HepG2 (cell line): ENCODE measurements at regions not wholly inside any gene's neighbourhood (a gene's known extent, or its start where the extent isn't known, plus 50 kb on each side); places are given as distances from the start of the nearest gene placed in this dataset.

ENCODE experiments used
- ATAC-seq: fragments of 200-7000 bp; cut with Tn5 transposase; 3 replicates; pipeline ENCODE4 v1.9.1; 2020; ENCODE audit warnings: mild to moderate bottlenecking, moderate library complexity
- BruUV-seq: library from RNA; stranded (reverse); fragments of 400-500 nt; replicated peaks from 2 replicates; lab custom pipeline; 2021; lab: Mats Ljungman, UMichigan
- CTCF ChIA-PET: fragments of 300-600 bp; formaldehyde crosslinking; extraction: SDS; loops from one replicate; lab custom pipeline; 2021; ENCODE audit warnings: low total read pairs, inconsistent platforms, low intra/inter-chr PET ratio; lab: Yijun Ruan, JAX
- POLR2A ChIA-PET: fragments of 350-600 bp; sonication (Branson Sonifier 250); formaldehyde crosslinking; loops from one replicate; lab custom pipeline; 2020; ENCODE audit warnings: antibody characterized with exemption, inconsistent platforms; lab: Yijun Ruan, JAX
- DNase-seq: peaks from one replicate; pipeline ENCODE4 v3.0.0-alpha.2; 2015; ENCODE audit warnings: low spot score
- FAIRE-seq: peaks from 3 replicates; lab custom pipeline; 2011; peaks lifted over from hg19 to GRCh38; lab: Jason Lieb, UNC
- H2AFZ ChIP-seq: one replicate; pipeline ENCODE4 v1.6.1; 2011; ENCODE audit warnings: low read length, inconsistent platforms
- H3K27ac ChIP-seq: fragments of 300-600 bp; 3 replicates; pipeline ENCODE4 v1.8.0; 2011; ENCODE audit warnings: mixed run types, mild to moderate bottlenecking, mixed read lengths, low read length, inconsistent platforms; ENCODE audit not compliant: insufficient read depth; ENCODE audit errors: extremely low read length
- H3K27me3 ChIP-seq, 2 experiments: fragments of 200-600 bp in 1 of 2; 2 replicates in 1 of 2; 3 replicates in 1 of 2; pipeline versions ENCODE4 v1.6.0 to v1.8.0; 2011; ENCODE audit warnings: low read length in 2 of 2, mild to moderate bottlenecking in 2 of 2, moderate library complexity in 2 of 2, inconsistent platforms in 1 of 2; ENCODE audit not compliant: insufficient read depth in 2 of 2, control insufficient read depth in 1 of 2
- H3K36me3 ChIP-seq, 2 experiments: fragments of 200-600 bp in 1 of 2; replicated peaks in 1 of 2; 2 replicates in 1 of 2; 3 replicates in 1 of 2; pipeline versions ENCODE4 v1.5.1 to v1.8.0; 2011; ENCODE audit warnings: low read length in 2 of 2, inconsistent platforms in 1 of 2; ENCODE audit not compliant: insufficient read depth in 2 of 2, control insufficient read depth in 1 of 2
- H3K4me1 ChIP-seq: 2 replicates; pipeline ENCODE4 v1.5.1; 2012; ENCODE audit warnings: low read length, inconsistent platforms; ENCODE audit not compliant: insufficient read depth
- H3K4me2 ChIP-seq: 2 replicates; pipeline ENCODE4 v1.6.0; 2011; ENCODE audit warnings: low read depth, low read length, inconsistent platforms
- H3K4me3 ChIP-seq, 3 experiments: fragments of 200-600 bp in 1 of 3; sonication (generic), shearing (Covaris generic) in 1 of 3; replicated peaks in 1 of 3; 2 replicates each; pipeline ENCODE4 v1.5.1; 2011 to 2016; ENCODE audit warnings: low read length in 3 of 3, inconsistent platforms in 2 of 3, low read depth in 2 of 3, mild to moderate bottlenecking in 2 of 3, control low read depth in 1 of 3, mixed read lengths in 1 of 3; ENCODE audit not compliant: insufficient read depth in 1 of 3
- H3K79me2 ChIP-seq: one replicate; pipeline ENCODE4 v1.6.1; 2011; ENCODE audit warnings: low read length, inconsistent platforms; ENCODE audit not compliant: insufficient read depth
- H3K9ac ChIP-seq: 2 replicates; pipeline ENCODE4 v1.6.0; 2011; ENCODE audit warnings: mild to moderate bottlenecking, low read depth, low read length, inconsistent platforms; ENCODE audit not compliant: insufficient read depth
- H3K9me3 ChIP-seq: 2 replicates; pipeline ENCODE4 v1.5.1; 2012; ENCODE audit warnings: mild to moderate bottlenecking, low read length
- H4K20me1 ChIP-seq: 2 replicates; pipeline ENCODE4 v1.6.0; 2011; ENCODE audit warnings: inconsistent platforms, mild to moderate bottlenecking, low read length, moderate library complexity; ENCODE audit not compliant: insufficient read depth
- FOXJ3 ChIP-seq: sonication (generic); formaldehyde crosslinking; IDR thresholded peaks from 2 replicates; pipeline ENCODE4 v1.4.0; 2020; ENCODE audit warnings: missing genetic modification reagents, mild to moderate bottlenecking, borderline replicate concordance
- GTF2F1 ChIP-seq: fragments of 150-350 bp; IDR thresholded peaks from 2 replicates; pipeline ENCODE4 v1.6.1; 2014; ENCODE audit warnings: low read length
- HOXD1 ChIP-seq: sonication (generic); formaldehyde crosslinking; IDR thresholded peaks from 2 replicates; pipeline ENCODE4 v1.5.0; 2020; ENCODE audit warnings: missing genetic modification reagents
- PRDM15 ChIP-seq: sonication (generic); formaldehyde crosslinking; IDR thresholded peaks from 2 replicates; pipeline ENCODE4 v1.4.0; 2020; ENCODE audit warnings: missing genetic modification reagents
- RFXAP ChIP-seq: sonication (generic); formaldehyde crosslinking; IDR thresholded peaks from 2 replicates; pipeline ENCODE4 v1.4.0; 2020; ENCODE audit warnings: missing genetic modification reagents, borderline replicate concordance
- UBTF ChIP-seq: sonication (generic); formaldehyde crosslinking; IDR thresholded peaks from 2 replicates; pipeline ENCODE4 v1.4.0; 2020; ENCODE audit warnings: mild to moderate bottlenecking, missing genetic modification reagents
- XBP1 ChIP-seq: sonication (generic); formaldehyde crosslinking; IDR thresholded peaks from 2 replicates; pipeline ENCODE4 v1.5.0; 2020; ENCODE audit warnings: missing genetic modification reagents
- ZNF383 ChIP-seq: sonication (generic); formaldehyde crosslinking; IDR thresholded peaks from 2 replicates; pipeline ENCODE4 v1.4.0; 2020; ENCODE audit warnings: missing genetic modification reagents, mild to moderate bottlenecking, borderline replicate concordance
- WGBS: methylation state at CpG from one replicate; pipeline ENCODE4 v1.1.6; 2017; ENCODE audit warnings: low lambda C conversion rate; 5-methylcytosine and 5-hydroxymethylcytosine counted together
- in situ Hi-C: cut with HindIII; loops from 2 replicates; pipeline ENCODE4 v1.10.0; 2017; ENCODE audit warnings: low pct_unique_long_range_greater_than_20kb; ENCODE audit not compliant: extremely low pct_ligation_motif_present
- intact Hi-C: fragments of 100-400 bp; cut with micrococcal nuclease; formaldehyde crosslinking; loops from one replicate; pipeline ENCODE4 v1.10.0; 2022; ENCODE audit not compliant: unreplicated experiment
- TF ChIP-seq, protein P1 (sequence below): sonication (generic); formaldehyde crosslinking; IDR thresholded peaks from 2 replicates; pipeline ENCODE4 v1.9.0; 2021; ENCODE audit warnings: missing genetic modification reagents, mild to moderate bottlenecking, borderline replicate concordance
- TF ChIP-seq, protein P2 (sequence below): sonication (generic); formaldehyde crosslinking; IDR thresholded peaks from 2 replicates; pipeline ENCODE4 v1.5.1; 2020; ENCODE audit warnings: mild to moderate bottlenecking, moderate library complexity, missing genetic modification reagents
- TF ChIP-seq, protein P3 (sequence below): sonication (generic); formaldehyde crosslinking; conservative IDR thresholded peaks from 2 replicates; pipeline ENCODE4 v1.4.0; 2020; ENCODE audit warnings: missing genetic modification reagents

GRCh38 chr10:78181381-78182055, 147.9 kb downstream of the RPS24 start:
- H3K79me2 ChIP-seq: no peaks in the 10 kb centered on the region
- in situ Hi-C loops: no loop called here
- H3K27me3 ChIP-seq: peaks cover 0 to 34% of the 10 kb centered on the region in 2 experiments; a peak in 4 of 5 replicates
- ChIA-PET CTCF (no interaction called here), POLR2A (no interaction called here)
- BruUV-seq: no TSS peak
- H3K4me3 ChIP-seq: no peak overlapping the region
- WGBS: 9% methylated on average over 5 of the region's 6 CpGs
- no peaks in the 10 kb centered on the region for H3K36me3 ChIP-seq
- peaks cover 3% of the 10 kb centered on the region for H3K4me1 ChIP-seq
- intact Hi-C loops: no loop called here
- no peak overlapping the region for H3K4me2 ChIP-seq
- no peak overlapping the region for H3K9ac ChIP-seq
- H3K27ac ChIP-seq: no peak overlapping the region
- H4K20me1 ChIP-seq: no peaks in the 10 kb centered on the region
- no peaks in the 10 kb centered on the region for H3K9me3 ChIP-seq
- no peak overlapping the region for H2AFZ ChIP-seq
- FAIRE-seq: no peak
- no peak for DNase-seq
- ATAC-seq: no peak
- TF ChIP-seq PRDM15 (CRISPR knock-in tag) (no peak), ZNF383 (no peak), HOXD1 (CRISPR knock-in tag) (no peak), GTF2F1 (no peak), RFXAP (CRISPR knock-in tag) (no peak), UBTF (no peak), FOXJ3 (CRISPR knock-in tag) (no peak), XBP1 (no peak)
- TF ChIP-seq, protein P1, sequence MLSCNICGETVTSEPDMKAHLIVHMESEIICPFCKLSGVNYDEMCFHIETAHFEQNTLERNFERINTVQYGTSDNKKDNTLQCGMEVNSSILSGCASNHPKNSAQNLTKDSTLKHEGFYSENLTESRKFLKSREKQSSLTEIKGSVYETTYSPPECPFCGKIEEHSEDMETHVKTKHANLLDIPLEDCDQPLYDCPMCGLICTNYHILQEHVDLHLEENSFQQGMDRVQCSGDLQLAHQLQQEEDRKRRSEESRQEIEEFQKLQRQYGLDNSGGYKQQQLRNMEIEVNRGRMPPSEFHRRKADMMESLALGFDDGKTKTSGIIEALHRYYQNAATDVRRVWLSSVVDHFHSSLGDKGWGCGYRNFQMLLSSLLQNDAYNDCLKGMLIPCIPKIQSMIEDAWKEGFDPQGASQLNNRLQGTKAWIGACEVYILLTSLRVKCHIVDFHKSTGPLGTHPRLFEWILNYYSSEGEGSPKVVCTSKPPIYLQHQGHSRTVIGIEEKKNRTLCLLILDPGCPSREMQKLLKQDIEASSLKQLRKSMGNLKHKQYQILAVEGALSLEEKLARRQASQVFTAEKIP (CRISPR knock-in tag): no peak
- TF ChIP-seq, protein P2, sequence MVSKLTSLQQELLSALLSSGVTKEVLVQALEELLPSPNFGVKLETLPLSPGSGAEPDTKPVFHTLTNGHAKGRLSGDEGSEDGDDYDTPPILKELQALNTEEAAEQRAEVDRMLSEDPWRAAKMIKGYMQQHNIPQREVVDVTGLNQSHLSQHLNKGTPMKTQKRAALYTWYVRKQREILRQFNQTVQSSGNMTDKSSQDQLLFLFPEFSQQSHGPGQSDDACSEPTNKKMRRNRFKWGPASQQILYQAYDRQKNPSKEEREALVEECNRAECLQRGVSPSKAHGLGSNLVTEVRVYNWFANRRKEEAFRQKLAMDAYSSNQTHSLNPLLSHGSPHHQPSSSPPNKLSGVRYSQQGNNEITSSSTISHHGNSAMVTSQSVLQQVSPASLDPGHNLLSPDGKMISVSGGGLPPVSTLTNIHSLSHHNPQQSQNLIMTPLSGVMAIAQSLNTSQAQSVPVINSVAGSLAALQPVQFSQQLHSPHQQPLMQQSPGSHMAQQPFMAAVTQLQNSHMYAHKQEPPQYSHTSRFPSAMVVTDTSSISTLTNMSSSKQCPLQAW (CRISPR knock-in tag): no peak
- TF ChIP-seq, protein P3, sequence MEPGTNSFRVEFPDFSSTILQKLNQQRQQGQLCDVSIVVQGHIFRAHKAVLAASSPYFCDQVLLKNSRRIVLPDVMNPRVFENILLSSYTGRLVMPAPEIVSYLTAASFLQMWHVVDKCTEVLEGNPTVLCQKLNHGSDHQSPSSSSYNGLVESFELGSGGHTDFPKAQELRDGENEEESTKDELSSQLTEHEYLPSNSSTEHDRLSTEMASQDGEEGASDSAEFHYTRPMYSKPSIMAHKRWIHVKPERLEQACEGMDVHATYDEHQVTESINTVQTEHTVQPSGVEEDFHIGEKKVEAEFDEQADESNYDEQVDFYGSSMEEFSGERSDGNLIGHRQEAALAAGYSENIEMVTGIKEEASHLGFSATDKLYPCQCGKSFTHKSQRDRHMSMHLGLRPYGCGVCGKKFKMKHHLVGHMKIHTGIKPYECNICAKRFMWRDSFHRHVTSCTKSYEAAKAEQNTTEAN (CRISPR knock-in tag): no peak
